ENCODE measurements at regions not wholly inside any gene's neighbourhood (a gene's known extent, or its start where the extent isn't known, plus 50 kb on each side); places are given as distances from the start of the nearest gene placed in this dataset.

DNA sequence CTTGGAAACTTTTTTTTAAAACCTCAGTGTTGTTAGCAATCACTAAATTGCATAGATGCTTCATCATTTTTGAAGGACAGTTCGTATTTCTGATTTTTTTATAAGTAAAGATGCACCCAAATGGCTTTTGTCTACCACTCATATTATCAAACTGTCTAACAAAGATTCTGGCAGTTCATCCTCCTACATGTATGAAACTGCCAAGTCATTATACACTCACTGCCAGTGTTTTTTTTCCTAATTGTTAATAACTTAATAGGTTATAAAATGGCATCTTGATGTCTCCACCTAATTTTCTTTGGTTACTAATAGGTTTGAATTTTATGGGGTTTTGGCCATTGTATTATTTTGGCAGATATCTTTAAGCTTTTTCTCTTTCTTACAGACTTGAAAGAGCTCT is 77.0 kb downstream of the HTR5A start:
- no peak for TF ChIP-seq EZH2 (IDR thresholded peaks at IDR 0.05; ENCODE audit: low read length)
- TF ChIP-seq, protein P1, sequence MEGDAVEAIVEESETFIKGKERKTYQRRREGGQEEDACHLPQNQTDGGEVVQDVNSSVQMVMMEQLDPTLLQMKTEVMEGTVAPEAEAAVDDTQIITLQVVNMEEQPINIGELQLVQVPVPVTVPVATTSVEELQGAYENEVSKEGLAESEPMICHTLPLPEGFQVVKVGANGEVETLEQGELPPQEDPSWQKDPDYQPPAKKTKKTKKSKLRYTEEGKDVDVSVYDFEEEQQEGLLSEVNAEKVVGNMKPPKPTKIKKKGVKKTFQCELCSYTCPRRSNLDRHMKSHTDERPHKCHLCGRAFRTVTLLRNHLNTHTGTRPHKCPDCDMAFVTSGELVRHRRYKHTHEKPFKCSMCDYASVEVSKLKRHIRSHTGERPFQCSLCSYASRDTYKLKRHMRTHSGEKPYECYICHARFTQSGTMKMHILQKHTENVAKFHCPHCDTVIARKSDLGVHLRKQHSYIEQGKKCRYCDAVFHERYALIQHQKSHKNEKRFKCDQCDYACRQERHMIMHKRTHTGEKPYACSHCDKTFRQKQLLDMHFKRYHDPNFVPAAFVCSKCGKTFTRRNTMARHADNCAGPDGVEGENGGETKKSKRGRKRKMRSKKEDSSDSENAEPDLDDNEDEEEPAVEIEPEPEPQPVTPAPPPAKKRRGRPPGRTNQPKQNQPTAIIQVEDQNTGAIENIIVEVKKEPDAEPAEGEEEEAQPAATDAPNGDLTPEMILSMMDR (optimal IDR thresholded peaks at IDR 0.05 in 1 of 3, IDR thresholded peaks at IDR 0.05 in 1 of 3, conservative IDR thresholded peaks at IDR 0.05 in 1 of 3; ENCODE audit: extremely low read depth in 1 of 3, insufficient read depth in 2 of 3, low read length in 3 of 3), result no peak

All from keratinocyte (primary cell).